ENCODE measurements at regions not wholly inside any gene's neighbourhood (a gene's known extent, or its start where the extent isn't known, plus 50 kb on each side); places are given as distances from the start of the nearest gene placed in this dataset.

DNA sequence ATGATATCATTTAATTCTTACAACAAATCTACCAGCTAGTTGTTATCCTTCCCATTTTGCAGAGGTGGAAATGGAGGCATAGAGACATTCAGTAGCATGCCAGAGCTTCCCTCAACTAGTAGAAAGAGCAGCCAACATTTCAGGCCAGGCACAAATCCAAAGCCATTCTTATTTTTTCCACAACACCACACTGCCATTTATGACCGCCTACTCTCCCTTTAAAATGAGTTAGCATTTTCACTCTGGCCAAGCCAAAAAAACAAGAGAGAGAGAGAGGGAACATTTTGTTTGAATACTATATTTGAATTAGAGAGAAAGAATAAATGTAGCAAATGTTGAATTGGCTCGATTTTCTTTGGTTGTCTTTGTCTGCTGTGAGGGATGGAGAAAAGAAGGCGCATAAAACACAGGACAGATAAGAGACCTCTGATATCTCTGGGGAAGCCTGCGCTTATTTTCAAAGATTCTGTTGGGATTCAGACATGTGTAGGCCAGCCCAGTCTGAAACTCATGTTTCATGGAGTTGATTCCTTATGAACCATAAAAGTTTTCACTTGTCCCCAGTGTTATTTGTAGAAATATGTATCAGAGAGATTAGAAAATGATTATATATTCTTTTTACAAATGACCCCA, 265.7 kb downstream of the RAB28 start:
- Histone ChIP-seq H3K4me2 (ENCODE audit: low read depth, low read length) (no peak overlapping the region), H3K4me3 (ENCODE audit: insufficient read depth, low read depth, low read length) (no peak overlapping the region), H2BK20ac (ENCODE audit: low read depth, low read length) (no peak overlapping the region), H3K27me3 (ENCODE audit: control insufficient read depth, insufficient read depth, low read length) (no peaks in the 10 kb centered on the region), H3K36me3 (ENCODE audit: control insufficient read depth, insufficient read depth, low read length) (no peaks in the 10 kb centered on the region), H2AK9ac (replicated peaks; ENCODE audit: low read depth, low read length, poor library complexity) (no peak overlapping the region), H3K9me3 (ENCODE audit: control insufficient read depth, insufficient read depth, low read length) (peaks cover 12% of the 10 kb centered on the region), H3K14ac (replicated peaks; ENCODE audit: low read depth, low read length) (no peak overlapping the region), H2AK5ac (ENCODE audit: low read depth, low read length) (no peak overlapping the region), H3K9ac (ENCODE audit: low read depth, low read length) (no peak overlapping the region), H3K9me1 (ENCODE audit: insufficient read depth, low read length) (no peaks in the 10 kb centered on the region), H3K27ac (ENCODE audit: insufficient read depth, low read length) (no peak overlapping the region), H3K79me1 (ENCODE audit: low read depth in 1 of 2, low read length in 2 of 2) (no peaks in the 10 kb centered on the region), H4K20me1 (ENCODE audit: insufficient read depth, low read length) (no peaks in the 10 kb centered on the region), H4K91ac (ENCODE audit: insufficient read depth, low read depth, low read length) (no peak overlapping the region), H3K18ac (ENCODE audit: low read depth, low read length) (no peak overlapping the region), H4K5ac (ENCODE audit: low read depth, low read length) (no peak overlapping the region), H3K4me1 (ENCODE audit: control insufficient read depth, insufficient read depth, low read length) (no peaks in the 10 kb centered on the region), H2BK15ac (ENCODE audit: low read depth, low read length) (no peak overlapping the region), H3K56ac (ENCODE audit: extremely low read depth, insufficient read depth, low read length) (no peak overlapping the region), H3K4ac (ENCODE audit: low read depth, low read length) (no peak overlapping the region), H4K8ac (ENCODE audit: low read depth in 2 of 2, low read length in 2 of 2) (no peak overlapping the region), H2BK120ac (ENCODE audit: low read depth, low read length) (no peak overlapping the region), H3K23ac (ENCODE audit: low read depth, low read length) (no peak overlapping the region), H2BK5ac (ENCODE audit: low read depth, low read length, poor library complexity, severe bottlenecking) (no peak overlapping the region), H2AFZ (replicated peaks; ENCODE audit: low read length, poor library complexity) (no peak overlapping the region)
- in situ Hi-C loops (cut with MboI; ENCODE audit: low sequenced_read_pairs) (no loop called here), dilution Hi-C loops (cut with HindIII; ENCODE audit: low sequenced_read_pairs, unreplicated experiment) (no loop called here), intact Hi-C loops (cut with micrococcal nuclease) (no loop called here)
- no peak for TF ChIP-seq RFX5 (IDR thresholded peaks at IDR 0.05; ENCODE audit: low read depth, low read length)
- TF ChIP-seq RAD21 (IDR thresholded peaks at IDR 0.05; ENCODE audit: low read length), result no peak
- TF ChIP-seq MAZ (IDR thresholded peaks at IDR 0.05; ENCODE audit: borderline replicate concordance, low read depth, low read length), result no peak
- TF ChIP-seq ELK1 (IDR thresholded peaks at IDR 0.05; ENCODE audit: borderline replicate concordance, low read depth, low read length), result no peak
- TF ChIP-seq USF2 (IDR thresholded peaks at IDR 0.05; ENCODE audit: low read depth, low read length), result no peak
- no peak for TF ChIP-seq CEBPB (IDR thresholded peaks at IDR 0.05; ENCODE audit: low read depth, low read length)
- TF ChIP-seq CTCF (conservative IDR thresholded peaks at IDR 0.05; ENCODE audit: low read depth, low read length), result no peak
- TF ChIP-seq POLR2A (IDR thresholded peaks at IDR 0.05; ENCODE audit: low read depth, low read length), result no peak
- TF ChIP-seq MAFK (IDR thresholded peaks at IDR 0.05; ENCODE audit: low read depth, low read length), result no peak
- TF ChIP-seq MXI1 (IDR thresholded peaks at IDR 0.05; ENCODE audit: borderline replicate concordance, low read depth, low read length), result no peak
- no peak for TF ChIP-seq SMC3 (IDR thresholded peaks at IDR 0.05; ENCODE audit: low read depth, low read length)
- no peak for TF ChIP-seq RCOR1 (IDR thresholded peaks at IDR 0.05; ENCODE audit: insufficient replicate concordance, low read length)
- TF ChIP-seq FOS (IDR thresholded peaks at IDR 0.05; ENCODE audit: low read depth, low read length), result no peak
- no peak for TF ChIP-seq NFE2L2 (IDR thresholded peaks at IDR 0.05; ENCODE audit: low read depth, low read length)
- TF ChIP-seq BHLHE40 (IDR thresholded peaks at IDR 0.05; ENCODE audit: low read depth, low read length), result no peak
- TF ChIP-seq CHD1 (IDR thresholded peaks at IDR 0.05; ENCODE audit: low read depth, low read length), result no peak
- CTCF ChIA-PET, result no interaction called here
- no TSS peak for BruUV-seq (replicated peaks)
- ATAC-seq (ENCODE audit: low read depth) (no peak), DNase-seq (no peak)
- POLR2A ChIA-PET (ENCODE audit: unreplicated experiment), result no interaction called here
- WGBS, 2 experiments (ENCODE audit: extremely low coverage in 2 of 2, insufficient read length in 1 of 2), result 0% methylated on average over 1 of the region's 4 CpGs; no CpG with 5 or more reads in 1 of the 2 experiments
